ENCODE measurements at regions not wholly inside any gene's neighbourhood (a gene's known extent, or its start where the extent isn't known, plus 50 kb on each side); places are given as distances from the start of the nearest gene placed in this dataset.
A peak's percentile ranks its signal among the peaks of the same experiment; 100 is the strongest.

DNA sequence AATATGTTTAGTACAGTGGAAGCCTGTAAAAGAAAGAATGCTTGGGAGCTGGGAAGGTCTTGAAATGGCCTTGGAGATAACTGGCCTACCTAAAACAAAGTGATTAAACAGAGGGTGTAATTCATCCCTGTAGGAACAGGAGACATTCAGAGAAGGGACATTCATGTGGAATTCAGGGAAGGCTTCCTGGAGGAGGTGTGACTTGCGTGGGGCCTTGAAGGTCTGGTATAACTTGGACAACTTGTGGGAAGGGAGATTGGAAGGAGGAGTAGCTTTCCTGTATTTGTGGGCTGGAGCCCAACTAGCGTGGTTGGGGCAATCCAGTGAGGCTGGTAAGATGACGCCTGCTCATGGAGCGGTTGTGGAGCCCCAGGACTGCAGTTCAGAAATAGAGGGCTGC, 156.4 kb downstream of the AACS start:
- DNase-seq: no peak
- intact Hi-C loops (cut with micrococcal nuclease; ENCODE audit: unreplicated experiment): no loop called here
- BruUV-seq (replicated peaks): no TSS peak
- CTCF ChIA-PET: no interaction called here
- Mint-ChIP-seq H3K27me3 (ENCODE audit: unreplicated experiment) (peaks cover 25% of the 10 kb centered on the region), H3K4me1 (ENCODE audit: low read depth, unreplicated experiment) (peaks cover 6% of the 10 kb centered on the region), H3K27ac (ENCODE audit: unreplicated experiment) (no peak overlapping the region), H3K36me3 (ENCODE audit: insufficient read depth, unreplicated experiment) (peaks cover 6% of the 10 kb centered on the region), H3K4me3 (ENCODE audit: low read depth, unreplicated experiment) (no peak overlapping the region), H3K9me3 (ENCODE audit: low read depth, unreplicated experiment) (no peaks in the 10 kb centered on the region)
- TF ChIP-seq, protein P1, sequence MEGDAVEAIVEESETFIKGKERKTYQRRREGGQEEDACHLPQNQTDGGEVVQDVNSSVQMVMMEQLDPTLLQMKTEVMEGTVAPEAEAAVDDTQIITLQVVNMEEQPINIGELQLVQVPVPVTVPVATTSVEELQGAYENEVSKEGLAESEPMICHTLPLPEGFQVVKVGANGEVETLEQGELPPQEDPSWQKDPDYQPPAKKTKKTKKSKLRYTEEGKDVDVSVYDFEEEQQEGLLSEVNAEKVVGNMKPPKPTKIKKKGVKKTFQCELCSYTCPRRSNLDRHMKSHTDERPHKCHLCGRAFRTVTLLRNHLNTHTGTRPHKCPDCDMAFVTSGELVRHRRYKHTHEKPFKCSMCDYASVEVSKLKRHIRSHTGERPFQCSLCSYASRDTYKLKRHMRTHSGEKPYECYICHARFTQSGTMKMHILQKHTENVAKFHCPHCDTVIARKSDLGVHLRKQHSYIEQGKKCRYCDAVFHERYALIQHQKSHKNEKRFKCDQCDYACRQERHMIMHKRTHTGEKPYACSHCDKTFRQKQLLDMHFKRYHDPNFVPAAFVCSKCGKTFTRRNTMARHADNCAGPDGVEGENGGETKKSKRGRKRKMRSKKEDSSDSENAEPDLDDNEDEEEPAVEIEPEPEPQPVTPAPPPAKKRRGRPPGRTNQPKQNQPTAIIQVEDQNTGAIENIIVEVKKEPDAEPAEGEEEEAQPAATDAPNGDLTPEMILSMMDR (IDR thresholded peaks at IDR 0.05; ENCODE audit: unreplicated experiment): no peak

GRCh38 chr12:125222876-125223275, 157.6 kb downstream of the AACS start:
- CTCF ChIA-PET: interaction anchor here (0.7 kb wide), 1 partner anchor 13 kb away, joined by 3 read pairs; no protein-coding TSS in a partner anchor
- BruUV-seq (replicated peaks): no TSS peak
- Mint-ChIP-seq H3K27ac (ENCODE audit: unreplicated experiment) (peak overlapping the region; percentile 51), H3K27me3 (ENCODE audit: unreplicated experiment) (peaks cover 29% of the 10 kb centered on the region), H3K9me3 (ENCODE audit: low read depth, unreplicated experiment) (no peaks in the 10 kb centered on the region), H3K4me3 (ENCODE audit: low read depth, unreplicated experiment) (no peak overlapping the region), H3K4me1 (ENCODE audit: low read depth, unreplicated experiment) (peaks cover 6% of the 10 kb centered on the region), H3K36me3 (ENCODE audit: insufficient read depth, unreplicated experiment) (peaks cover 6% of the 10 kb centered on the region)
- intact Hi-C loops (cut with micrococcal nuclease; ENCODE audit: unreplicated experiment): no loop called here
- no peak for DNase-seq
- TF ChIP-seq, protein P1 (IDR thresholded peaks at IDR 0.05; ENCODE audit: unreplicated experiment): no peak

- CTCF ChIA-PET: interaction anchor here (2.8 kb wide), 1 partner anchor 11 kb away, joined by 7 read pairs; no protein-coding TSS in a partner anchor
- Mint-ChIP-seq H3K4me1 (ENCODE audit: low read depth, unreplicated experiment) (no peaks in the 10 kb centered on the region), H3K36me3 (ENCODE audit: insufficient read depth, unreplicated experiment) (peaks cover 4% of the 10 kb centered on the region), H3K27me3 (ENCODE audit: unreplicated experiment) (peaks cover 50% of the 10 kb centered on the region), H3K27ac (ENCODE audit: unreplicated experiment) (no peak overlapping the region), H3K4me3 (ENCODE audit: low read depth, unreplicated experiment) (no peak overlapping the region), H3K9me3 (ENCODE audit: low read depth, unreplicated experiment) (no peaks in the 10 kb centered on the region)
- no peak for DNase-seq
- BruUV-seq (replicated peaks): no TSS peak
- TF ChIP-seq, protein P1 (IDR thresholded peaks at IDR 0.05; ENCODE audit: unreplicated experiment): no peak
- intact Hi-C loops (cut with micrococcal nuclease; ENCODE audit: unreplicated experiment): no loop called here
Measured at GRCh38 chr12:125225641-125226040, 160.4 kb downstream of the AACS start.

- no peak for DNase-seq
- no peak overlapping the region for H3K27ac Mint-ChIP-seq (ENCODE audit: unreplicated experiment)
- CTCF ChIA-PET: no interaction called here
Measured at GRCh38 chr12:125228519-125229260, 163.5 kb downstream of the AACS start.

More at GRCh38 chr12:125228519-125229260, 163.5 kb downstream of the AACS start:
- Mint-ChIP-seq H3K27me3 (ENCODE audit: unreplicated experiment) (peaks cover 67% of the 10 kb centered on the region), H3K4me3 (ENCODE audit: low read depth, unreplicated experiment) (no peak overlapping the region), H3K9me3 (ENCODE audit: low read depth, unreplicated experiment) (no peaks in the 10 kb centered on the region), H3K36me3 (ENCODE audit: insufficient read depth, unreplicated experiment) (no peaks in the 10 kb centered on the region), H3K4me1 (ENCODE audit: low read depth, unreplicated experiment) (no peaks in the 10 kb centered on the region)
- TF ChIP-seq, protein P1 (IDR thresholded peaks at IDR 0.05; ENCODE audit: unreplicated experiment): no peak
- no TSS peak for BruUV-seq (replicated peaks)
- intact Hi-C loops (cut with micrococcal nuclease; ENCODE audit: unreplicated experiment): no loop called here
